ENCODE measurements at regions not wholly inside any gene's neighbourhood (a gene's known extent, or its start where the extent isn't known, plus 50 kb on each side); places are given as distances from the start of the nearest gene placed in this dataset.

DNA sequence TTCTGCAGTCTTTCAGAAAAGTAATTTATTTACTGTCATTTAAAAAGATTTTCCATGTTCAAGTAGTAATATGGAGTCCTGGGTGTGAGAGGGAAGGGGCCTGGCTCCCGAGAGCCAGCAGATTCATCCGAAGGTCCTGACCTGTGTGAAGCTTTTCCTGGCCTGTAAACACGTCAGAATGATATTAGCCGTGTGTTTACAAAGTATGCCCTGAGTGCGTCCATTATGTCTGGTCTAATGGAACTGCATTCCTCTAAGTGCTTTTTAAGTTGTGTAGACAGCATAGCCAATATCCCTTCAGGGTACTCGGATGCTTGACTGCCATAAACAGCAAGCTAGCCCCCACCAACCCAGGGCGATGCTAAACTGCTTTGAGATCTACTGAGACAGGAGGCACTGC, 495.2 kb downstream of the AGTPBP1 start:
- H3K27ac ChIP-seq: no peak overlapping the region
- TF ChIP-seq ZFX (IDR thresholded peaks at IDR 0.05; ENCODE audit: borderline replicate concordance) (no peak), CTCF (IDR thresholded peaks at IDR 0.05) (no peak)

- no peak for TF ChIP-seq CTCF (IDR thresholded peaks at IDR 0.05)
- TF ChIP-seq ZFX (IDR thresholded peaks at IDR 0.05; ENCODE audit: borderline replicate concordance): no peak
- no peak overlapping the region for H3K27ac ChIP-seq
Measured at GRCh38 chr9:85244856-85245255, 496.9 kb downstream of the AGTPBP1 start.

DNA sequence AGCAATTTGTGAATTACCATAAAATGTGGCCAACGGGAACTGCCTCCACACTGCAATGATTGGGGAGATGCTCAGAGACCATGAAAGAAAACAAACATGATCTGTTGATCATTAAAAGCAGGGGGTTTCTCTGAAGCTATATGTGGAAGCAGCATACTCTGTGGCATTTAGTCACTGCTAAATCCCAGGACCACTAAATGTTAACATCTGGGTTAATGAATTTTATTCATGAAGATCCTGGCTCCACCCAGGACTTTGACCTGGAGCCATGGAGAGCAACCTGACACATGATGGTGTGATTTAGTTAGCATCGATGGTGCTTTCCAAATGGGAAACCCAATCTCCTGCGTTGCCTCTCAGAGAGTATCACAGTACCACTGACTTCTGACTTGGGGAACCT, 497.8 kb downstream of the AGTPBP1 start:
- no peak overlapping the region for H3K27ac ChIP-seq
- TF ChIP-seq CTCF (IDR thresholded peaks at IDR 0.05): no peak
- no peak for TF ChIP-seq ZFX (IDR thresholded peaks at IDR 0.05; ENCODE audit: borderline replicate concordance)

GRCh38 chr9:85237478-85237877, 504.3 kb downstream of the AGTPBP1 start:
- H3K27ac ChIP-seq: no peak overlapping the region
- TF ChIP-seq CTCF (IDR thresholded peaks at IDR 0.05) (no peak), ZFX (IDR thresholded peaks at IDR 0.05; ENCODE audit: borderline replicate concordance) (no peak)

DNA sequence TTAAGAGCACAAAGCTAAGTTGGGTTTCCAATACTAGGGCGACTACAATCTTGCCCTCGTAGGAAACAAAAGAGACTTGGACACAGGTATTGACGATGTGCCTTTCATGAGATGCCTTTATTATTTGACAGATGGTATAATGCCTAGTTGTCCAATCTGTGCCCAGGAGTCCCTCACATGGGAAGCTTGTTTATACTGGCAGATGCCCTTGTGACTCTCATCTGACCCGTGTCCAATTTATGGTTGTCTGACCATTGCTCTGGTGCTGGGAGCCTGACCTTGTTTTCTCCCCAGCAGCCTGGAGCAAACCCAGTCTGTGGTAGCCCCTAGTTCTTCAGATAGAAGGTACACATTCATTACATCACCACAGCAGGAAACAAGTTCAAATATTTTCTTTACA, 511.7 kb downstream of the AGTPBP1 start:
- no peak overlapping the region for H3K27ac ChIP-seq
- no peak for TF ChIP-seq CTCF (IDR thresholded peaks at IDR 0.05)
- TF ChIP-seq ZFX (IDR thresholded peaks at IDR 0.05; ENCODE audit: borderline replicate concordance): no peak

DNA sequence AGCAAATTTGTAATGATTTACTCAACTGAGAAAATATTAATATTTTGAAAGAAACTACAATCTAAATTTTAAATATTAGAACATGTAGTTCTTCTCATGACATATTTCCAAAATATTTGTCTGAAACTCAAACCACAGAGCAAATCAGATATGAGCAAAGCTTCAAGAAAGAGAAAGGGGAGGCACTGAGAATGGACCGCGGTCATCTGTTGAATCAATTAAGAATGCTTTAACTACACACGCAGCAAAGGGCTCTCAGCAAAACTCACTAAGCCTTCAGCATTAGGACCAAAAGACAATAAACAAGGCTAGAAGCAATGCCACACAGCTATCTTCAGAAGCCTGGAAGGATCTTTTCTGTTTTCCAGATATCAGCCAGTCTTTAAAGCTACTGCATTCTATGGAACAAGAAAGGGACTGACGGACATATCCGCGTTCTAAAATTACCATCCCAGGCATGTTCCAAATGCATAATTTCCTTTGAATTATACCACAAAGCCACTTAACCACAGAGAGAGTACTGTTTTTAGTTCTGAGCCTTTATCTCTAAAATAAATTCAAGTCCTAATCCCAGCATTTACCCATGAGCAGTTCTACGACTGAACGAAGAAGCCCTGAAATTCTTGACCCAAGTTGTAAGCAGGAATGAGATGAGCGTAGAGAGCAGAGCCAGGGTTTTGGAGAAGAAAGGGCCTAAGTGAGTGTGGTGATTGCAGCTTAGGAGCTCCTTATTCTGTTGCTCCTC, 513.5 kb downstream of the AGTPBP1 start:
- no peak overlapping the region for H3K27ac ChIP-seq
- TF ChIP-seq CTCF (IDR thresholded peaks at IDR 0.05): no peak

GRCh38 chr9:85225180-85225579, 516.6 kb downstream of the AGTPBP1 start:
- no peak overlapping the region for H3K27ac ChIP-seq
- TF ChIP-seq CTCF (IDR thresholded peaks at IDR 0.05): no peak
